Spleen (tissue), 11 donors: ENCODE measurements at regions not wholly inside any gene's neighbourhood (a gene's known extent, or its start where the extent isn't known, plus 50 kb on each side); places are given as distances from the start of the nearest gene placed in this dataset.

ENCODE experiments used
- DNase-seq: peaks from one replicate; pipeline ENCODE4 v3.0.0-alpha.2; 2020
- H3K27ac ChIP-seq, 8 donors: fragments of 200-600 bp; sonication (generic) in 7 of 8; 1 replicate in 4 of 8; 2 replicates in 4 of 8; pipeline versions ENCODE4 v1.5.0 to v1.8.0; 2016 to 2021; ENCODE audit warnings: inconsistent platforms in 4 of 8, mild to moderate bottlenecking in 4 of 8, moderate library complexity in 1 of 8
- H3K27me3 ChIP-seq, 7 donors: fragments of 200-600 bp; sonication (generic) in 6 of 7; replicated peaks in 1 of 7; 1 replicate in 4 of 7; 2 replicates in 3 of 7; pipeline versions ENCODE4 v1.5.0 to v1.8.0; 2016 to 2021; ENCODE audit warnings: inconsistent platforms in 3 of 7, mild to moderate bottlenecking in 1 of 7
- H3K36me3 ChIP-seq, 6 donors: fragments of 200-600 bp; sonication (generic) in 5 of 6; 1 replicate in 4 of 6; 2 replicates in 2 of 6; pipeline versions ENCODE4 v1.5.0 to v1.8.0; 2016 to 2021; ENCODE audit warnings: inconsistent platforms in 2 of 6
- H3K4me1 ChIP-seq, 6 donors: fragments of 200-600 bp; sonication (generic) in 5 of 6; 1 replicate in 3 of 6; 2 replicates in 3 of 6; pipeline versions ENCODE4 v1.5.0 to v1.8.0; 2016 to 2021; ENCODE audit warnings: inconsistent platforms in 3 of 6
- H3K4me3 ChIP-seq, 8 donors: fragments of 200-600 bp; sonication (generic) in 7 of 8; 1 replicate in 4 of 8; 2 replicates in 4 of 8; pipeline versions ENCODE4 v1.5.0 to v1.8.0; 2016 to 2021; ENCODE audit warnings: inconsistent platforms in 4 of 8, mild to moderate bottlenecking in 4 of 8, moderate library complexity in 2 of 8
- H3K9me3 ChIP-seq, 8 donors: fragments of 200-600 bp; sonication (generic) in 7 of 8; 1 replicate in 4 of 8; 2 replicates in 4 of 8; pipeline versions ENCODE4 v1.5.0 to v1.8.0; 2016 to 2021; ENCODE audit warnings: inconsistent platforms in 4 of 8
- CTCF ChIP-seq, 11 experiments: fragments of 200-600 bp in 7 of 11; fragments of 450-650 bp in 4 of 11; sonication (generic) in 4 of 11; IDR thresholded peaks in 8 of 11; conservative IDR thresholded peaks in 3 of 11; 1 replicate in 7 of 11; 2 replicates in 4 of 11; pipeline versions ENCODE4 v1.4.0 to v1.8.0; 2016 to 2021; ENCODE audit warnings: antibody characterized with exemption in 11 of 11, inconsistent platforms in 4 of 11, mild to moderate bottlenecking in 1 of 11
- POLR2A ChIP-seq, 3 donors: fragments of 450-650 bp; IDR thresholded peaks; one replicate each; pipeline ENCODE4 v1.5.1; 2017; ENCODE audit warnings: antibody characterized with exemption in 3 of 3, mild to moderate bottlenecking in 1 of 3
- POLR2AphosphoS5 ChIP-seq, 3 donors: sonication (generic); formaldehyde crosslinking; IDR thresholded peaks; one replicate each; pipeline ENCODE4 v1.5.1; 2017; ENCODE audit warnings: antibody characterized with exemption in 3 of 3
- WGBS, 5 donors: extraction: QIAGEN DNeasy Blood & Tissue Kit in 3 of 5; methylation state at CpG; one replicate each; pipeline versions ENCODE4 v1.1.5 to v1.1.7; 2013 to 2018; 5-methylcytosine and 5-hydroxymethylcytosine counted together
- intact Hi-C: fragments of 100-400 bp; cut with DNase I; formaldehyde crosslinking; loops from one replicate; pipeline ENCODE4 v1.15.0; 2023; ENCODE audit warnings: low total_unique reads
- donor health status: healthy with polysubstance abuse.
- donor health status: DM: no; HTN: no; CAD: no; lungs with moderate emphysema.
- donor health status: DM: no; HTN: no; CAD: no.
- donor health status: Bipolar disorder and iron deficiency.
- donor health status: healthy.
- donor health status: DM: no; HTN: no; CAD: no.
- donor health status: DM: yes; HTN: yes; CAD: no.

- DNase-seq: no peak
- no peaks in the 10 kb centered on the region for H3K9me3 ChIP-seq
- H3K36me3 ChIP-seq: no peaks in the 10 kb centered on the region
- H3K27ac ChIP-seq: no peak overlapping the region
- WGBS, 5 donors: 61 to 84% (median 76%) methylated on average over 2 of the region's 2 CpGs
- no peaks in the 10 kb centered on the region for H3K27me3 ChIP-seq
- H3K4me3 ChIP-seq: no peak overlapping the region
- H3K4me1 ChIP-seq: no peaks in the 10 kb centered on the region
- intact Hi-C loops: no loop called here
- TF ChIP-seq POLR2AphosphoS5 (IDR thresholded peaks at IDR 0.05): no peak
- no peak for TF ChIP-seq CTCF (IDR thresholded peaks at IDR 0.05 in 8 of 11, conservative IDR thresholded peaks at IDR 0.05 in 3 of 11)
- TF ChIP-seq POLR2A (IDR thresholded peaks at IDR 0.05): no peak
These were observed 305.9 kb upstream of the ITGA1 start for GRCh38 chr5:52481851-52482250.

GRCh38 chr5:52491071-52491787 is 296.5 kb upstream of the ITGA1 start:
- no peak for DNase-seq
- TF ChIP-seq CTCF (IDR thresholded peaks at IDR 0.05 in 8 of 11, conservative IDR thresholded peaks at IDR 0.05 in 3 of 11): no peak
- TF ChIP-seq POLR2AphosphoS5 (IDR thresholded peaks at IDR 0.05): no peak
- TF ChIP-seq POLR2A (IDR thresholded peaks at IDR 0.05): no peak
- intact Hi-C loops: no loop called here
- H3K4me1 ChIP-seq: no peaks in the 10 kb centered on the region
- no peaks in the 10 kb centered on the region for H3K9me3 ChIP-seq
- 89 to 93% (median 91%) methylated on average over 4 of the region's 4 CpGs for WGBS, 5 donors
- H3K27me3 ChIP-seq: no peaks in the 10 kb centered on the region
- no peak overlapping the region for H3K4me3 ChIP-seq
- H3K27ac ChIP-seq: no peak overlapping the region
- no peaks in the 10 kb centered on the region for H3K36me3 ChIP-seq

- no peak overlapping the region for H3K4me3 ChIP-seq
- intact Hi-C loops: no loop called here
- no peak for TF ChIP-seq CTCF (IDR thresholded peaks at IDR 0.05 in 8 of 11, conservative IDR thresholded peaks at IDR 0.05 in 3 of 11)
- TF ChIP-seq POLR2A (IDR thresholded peaks at IDR 0.05): no peak
- no peak for TF ChIP-seq POLR2AphosphoS5 (IDR thresholded peaks at IDR 0.05)
These were observed 295.9 kb upstream of the ITGA1 start for GRCh38 chr5:52491818-52492217.

GRCh38 chr5:52497133-52497693 is 290.5 kb upstream of the ITGA1 start:
- Histone ChIP-seq H3K27ac (no peak overlapping the region), H3K27me3 (no peaks in the 10 kb centered on the region), H3K4me1 (no peaks in the 10 kb centered on the region), H3K9me3 (no peaks in the 10 kb centered on the region), H3K4me3 (no peak overlapping the region), H3K36me3 (no peaks in the 10 kb centered on the region)
- intact Hi-C loops: no loop called here
- DNase-seq: no peak
- 71 to 81% (median 77%) methylated on average over 4 of the region's 4 CpGs for WGBS, 5 donors
- TF ChIP-seq POLR2A (IDR thresholded peaks at IDR 0.05) (no peak), CTCF (IDR thresholded peaks at IDR 0.05 in 8 of 11, conservative IDR thresholded peaks at IDR 0.05 in 3 of 11) (no peak), POLR2AphosphoS5 (IDR thresholded peaks at IDR 0.05) (no peak)

More at GRCh38 chr5:52491818-52492217, 295.9 kb upstream of the ITGA1 start:
- Histone ChIP-seq H3K4me1 (no peaks in the 10 kb centered on the region), H3K36me3 (no peaks in the 10 kb centered on the region), H3K9me3 (no peaks in the 10 kb centered on the region), H3K27me3 (no peaks in the 10 kb centered on the region), H3K27ac (no peak overlapping the region)
- no peak for DNase-seq
